T-helper 17 cell (primary cell): ENCODE measurements at regions not wholly inside any gene's neighbourhood (a gene's known extent, or its start where the extent isn't known, plus 50 kb on each side); places are given as distances from the start of the nearest gene placed in this dataset.

ENCODE experiments used
- ATAC-seq: fragments of 150-1000 bp; cut with Tn5 transposase; 2 replicates; pipeline ENCODE4 v1.10.0; 2021; ENCODE audit warnings: mild to moderate bottlenecking, moderate library complexity
- DNase-seq, 3 donors: peaks; one replicate each; pipeline versions ENCODE4 v3.0.0 to v3.0.0-alpha.2; 2020 to 2021
- H3K9me3 ChIP-seq: one replicate; pipeline ENCODE4 v1.7.0; 2013; ENCODE audit warnings: low read length, mild to moderate bottlenecking; ENCODE audit not compliant: control insufficient read depth, poor library complexity, severe bottlenecking
- H3K27ac Mint-ChIP-seq: one replicate; pipeline ENCODE4 v1.8.0; 2022; ENCODE audit warnings: mild to moderate bottlenecking, moderate library complexity, mixed read lengths
- H3K27me3 Mint-ChIP-seq: one replicate; pipeline ENCODE4 v1.8.0; 2022; ENCODE audit warnings: mixed read lengths
- H3K36me3 Mint-ChIP-seq: one replicate; pipeline ENCODE4 v1.8.0; 2022; ENCODE audit warnings: low read depth, mixed read lengths
- H3K4me1 Mint-ChIP-seq: one replicate; pipeline ENCODE4 v1.8.0; 2022; ENCODE audit warnings: mild to moderate bottlenecking, mixed read lengths
- H3K4me3 Mint-ChIP-seq: one replicate; pipeline ENCODE4 v1.8.0; 2022; ENCODE audit warnings: mild to moderate bottlenecking, moderate library complexity, mixed read lengths

DNA sequence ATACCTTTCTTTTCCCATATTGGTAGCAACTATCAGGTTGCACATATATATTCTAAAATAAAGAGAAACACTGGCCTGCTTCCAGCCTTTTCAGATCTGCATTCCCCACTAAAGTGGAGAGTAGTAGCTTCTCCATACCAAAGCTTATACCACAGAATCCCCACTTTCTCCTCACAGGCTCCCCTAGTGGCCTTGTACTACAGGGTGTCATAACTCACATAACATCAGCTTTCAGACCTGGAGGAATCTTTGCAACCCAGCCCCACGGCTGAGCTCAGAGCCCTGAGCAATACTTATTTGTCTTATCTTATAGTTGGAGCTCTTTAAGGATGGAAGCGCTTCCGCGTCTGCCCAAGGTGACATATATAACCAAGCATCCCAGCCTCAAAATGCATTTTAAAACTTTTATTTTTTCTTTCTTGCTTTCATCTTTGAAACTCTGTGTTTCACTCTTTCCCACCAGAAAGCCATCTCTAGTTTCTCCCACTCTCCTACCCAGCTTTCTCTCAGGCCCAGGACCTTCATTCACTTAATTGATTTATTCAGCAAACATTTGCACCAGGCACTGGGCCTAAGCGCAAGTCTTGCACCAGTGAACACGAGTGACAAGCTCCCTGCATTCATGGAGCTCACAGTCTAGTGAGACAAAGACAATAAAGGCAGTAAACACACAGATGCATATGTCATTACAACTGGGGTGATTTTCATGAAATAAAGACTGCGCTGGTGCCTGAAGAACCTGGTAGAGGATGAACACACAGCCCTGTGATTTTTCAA lies 254.7 kb downstream of the IPO8 start:
- Mint-ChIP-seq H3K27me3 (peaks cover 14% of the 10 kb centered on the region), H3K36me3 (no peaks in the 10 kb centered on the region), H3K27ac (no peak overlapping the region), H3K4me1 (no peaks in the 10 kb centered on the region), H3K4me3 (no peak overlapping the region)
- DNase-seq, result no peak
- H3K9me3 ChIP-seq, result no peaks in the 10 kb centered on the region
- ATAC-seq, result no peak

DNA sequence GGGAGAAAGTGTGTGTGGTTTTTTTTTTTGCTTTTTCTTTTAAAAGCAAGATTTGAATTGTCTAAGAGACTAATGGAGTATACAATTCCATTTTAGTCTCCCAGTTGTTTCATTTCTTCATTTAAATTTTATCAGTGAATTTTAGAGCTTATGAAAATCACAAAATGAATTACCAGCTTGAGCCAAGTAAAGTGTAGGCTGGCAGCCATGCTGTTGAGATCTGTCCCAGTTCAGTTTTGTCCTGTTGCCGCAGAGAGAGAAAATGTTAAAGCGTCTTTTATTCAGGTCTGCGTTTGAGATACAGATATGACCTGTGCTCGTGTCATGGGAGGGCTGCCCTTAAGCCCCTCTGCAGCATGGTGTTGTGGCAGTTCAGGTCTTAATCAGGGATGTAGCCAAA lies 256.5 kb downstream of the IPO8 start:
- DNase-seq (no peak), ATAC-seq (no peak)
- peaks cover 14% of the 10 kb centered on the region for H3K27me3 Mint-ChIP-seq
- no peak overlapping the region for H3K4me3 Mint-ChIP-seq
- no peaks in the 10 kb centered on the region for H3K4me1 Mint-ChIP-seq
- no peak overlapping the region for H3K27ac Mint-ChIP-seq
- H3K9me3 ChIP-seq, result no peaks in the 10 kb centered on the region
- no peaks in the 10 kb centered on the region for H3K36me3 Mint-ChIP-seq

DNA sequence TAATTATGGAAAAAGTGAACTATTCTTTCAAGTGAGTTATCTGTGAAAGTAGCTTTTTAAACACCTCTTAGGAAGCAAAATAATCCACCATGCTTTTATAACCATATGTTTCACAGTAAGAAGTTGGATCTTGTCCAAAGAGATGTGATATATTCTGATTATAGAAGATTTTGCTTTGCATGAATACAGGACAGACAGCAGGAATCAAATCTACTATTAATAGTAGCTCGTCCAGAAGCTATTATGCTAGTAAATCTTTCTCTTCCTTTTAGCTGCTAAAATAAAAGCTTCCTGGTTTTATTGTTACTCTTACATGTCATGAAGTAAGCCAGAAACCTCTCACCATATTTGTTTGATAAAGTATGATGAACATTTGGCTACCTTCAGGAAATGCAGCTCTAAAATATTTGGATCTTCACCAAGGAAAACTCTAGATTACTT lies 257.0 kb downstream of the IPO8 start:
- DNase-seq, result no peak

DNA sequence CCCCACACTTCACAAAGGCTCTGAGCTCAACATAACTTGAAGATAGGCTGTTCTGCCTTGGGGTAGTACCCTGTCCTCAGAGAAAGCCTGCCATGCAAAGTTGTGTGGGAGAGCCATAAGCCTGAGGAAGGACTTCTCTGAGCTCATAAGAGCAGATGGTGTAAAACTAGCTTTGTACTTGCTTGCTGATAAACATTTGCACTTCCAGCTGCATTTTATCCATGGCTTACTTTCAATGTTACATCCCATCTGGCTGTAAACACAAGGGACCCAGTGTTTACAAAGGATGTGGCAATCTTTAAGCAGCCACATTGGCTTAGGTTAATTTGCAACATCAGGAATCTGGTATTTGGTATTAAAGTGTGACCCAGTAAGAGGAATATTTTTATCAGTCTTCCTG lies 258.1 kb downstream of the IPO8 start:
- H3K4me3 Mint-ChIP-seq, result no peak overlapping the region
- H3K27me3 Mint-ChIP-seq, result peaks cover 14% of the 10 kb centered on the region
- H3K4me1 Mint-ChIP-seq, result no peaks in the 10 kb centered on the region
- H3K9me3 ChIP-seq, result no peaks in the 10 kb centered on the region
- no peak for DNase-seq
- no peaks in the 10 kb centered on the region for H3K36me3 Mint-ChIP-seq
- ATAC-seq, result no peak
- no peak overlapping the region for H3K27ac Mint-ChIP-seq

More for the DNA sequence above, 257.0 kb downstream of the IPO8 start:
- no peaks in the 10 kb centered on the region for H3K9me3 ChIP-seq
- H3K36me3 Mint-ChIP-seq, result no peaks in the 10 kb centered on the region
- peaks cover 14% of the 10 kb centered on the region for H3K27me3 Mint-ChIP-seq
- no peak overlapping the region for H3K4me3 Mint-ChIP-seq
- H3K4me1 Mint-ChIP-seq, result no peaks in the 10 kb centered on the region
- no peak overlapping the region for H3K27ac Mint-ChIP-seq
- no peak for ATAC-seq

DNA sequence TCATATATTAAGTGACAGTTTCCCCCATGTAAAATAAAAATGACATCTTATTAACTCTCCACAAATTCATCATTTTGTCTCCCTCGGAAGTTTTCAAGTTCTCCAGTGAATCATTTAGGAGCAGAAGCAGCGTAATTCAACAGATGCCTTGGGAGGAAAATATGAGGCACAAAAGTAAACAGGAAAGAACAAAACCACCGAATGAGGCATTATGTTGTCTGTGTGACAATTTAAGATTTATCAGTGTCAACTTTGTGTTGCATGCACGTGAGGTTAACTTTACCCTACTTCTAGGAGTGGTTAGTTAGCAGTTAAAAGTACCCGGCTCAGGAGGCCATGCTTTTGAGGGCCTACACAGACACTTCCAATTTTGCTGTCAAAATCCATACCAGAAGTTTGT lies 258.6 kb downstream of the IPO8 start:
- no peak for ATAC-seq
- DNase-seq, result no peak
- Mint-ChIP-seq H3K4me3 (no peak overlapping the region), H3K4me1 (no peaks in the 10 kb centered on the region), H3K27ac (no peak overlapping the region), H3K27me3 (peaks cover 14% of the 10 kb centered on the region), H3K36me3 (no peaks in the 10 kb centered on the region)
- H3K9me3 ChIP-seq, result no peaks in the 10 kb centered on the region

DNA sequence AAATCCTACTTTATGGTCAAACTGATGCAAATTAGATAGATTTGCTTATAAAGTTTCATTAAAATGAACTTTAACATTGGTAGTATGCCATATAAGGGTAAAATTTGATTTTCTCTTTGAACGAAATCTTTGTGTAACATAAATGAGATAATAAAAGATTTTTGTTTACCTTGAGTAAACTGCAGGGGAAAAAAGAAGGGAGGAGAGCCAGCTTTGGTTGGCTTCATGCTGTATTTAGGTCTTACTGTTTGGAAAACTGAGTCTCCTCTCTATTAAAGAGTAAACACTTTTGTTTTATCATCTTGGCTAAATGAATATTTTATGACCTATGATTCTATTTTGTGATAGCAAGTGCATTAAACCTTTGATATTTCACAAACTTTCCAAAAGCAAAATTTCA lies 267.6 kb downstream of the IPO8 start:
- ATAC-seq, result no peak
- Mint-ChIP-seq H3K27me3 (no peaks in the 10 kb centered on the region), H3K27ac (no peak overlapping the region), H3K36me3 (no peaks in the 10 kb centered on the region), H3K4me3 (no peak overlapping the region), H3K4me1 (no peaks in the 10 kb centered on the region)
- H3K9me3 ChIP-seq, result no peaks in the 10 kb centered on the region
- no peak for DNase-seq

DNA sequence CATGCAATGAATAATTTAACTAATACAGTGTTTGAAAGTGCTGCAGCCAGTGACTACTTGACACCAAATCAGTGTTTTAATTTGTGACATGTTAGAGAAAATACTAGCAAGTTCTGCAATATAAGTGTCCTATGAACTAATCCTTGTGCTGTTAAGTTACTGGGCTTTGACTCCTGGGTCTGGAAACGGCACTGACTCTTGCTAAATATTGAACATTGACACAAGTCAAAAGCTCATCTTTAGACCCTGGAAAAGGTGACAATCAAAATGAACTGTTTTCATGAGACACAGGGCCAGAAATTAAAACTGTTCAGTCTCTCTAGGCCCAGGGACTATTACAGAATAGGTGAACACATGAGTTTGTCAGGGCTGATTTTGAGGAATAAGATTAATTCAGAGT lies 268.1 kb downstream of the IPO8 start:
- Mint-ChIP-seq H3K27ac (no peak overlapping the region), H3K4me1 (no peaks in the 10 kb centered on the region), H3K4me3 (no peak overlapping the region), H3K27me3 (no peaks in the 10 kb centered on the region), H3K36me3 (no peaks in the 10 kb centered on the region)
- no peaks in the 10 kb centered on the region for H3K9me3 ChIP-seq
- ATAC-seq (no peak), DNase-seq (no peak)

DNA sequence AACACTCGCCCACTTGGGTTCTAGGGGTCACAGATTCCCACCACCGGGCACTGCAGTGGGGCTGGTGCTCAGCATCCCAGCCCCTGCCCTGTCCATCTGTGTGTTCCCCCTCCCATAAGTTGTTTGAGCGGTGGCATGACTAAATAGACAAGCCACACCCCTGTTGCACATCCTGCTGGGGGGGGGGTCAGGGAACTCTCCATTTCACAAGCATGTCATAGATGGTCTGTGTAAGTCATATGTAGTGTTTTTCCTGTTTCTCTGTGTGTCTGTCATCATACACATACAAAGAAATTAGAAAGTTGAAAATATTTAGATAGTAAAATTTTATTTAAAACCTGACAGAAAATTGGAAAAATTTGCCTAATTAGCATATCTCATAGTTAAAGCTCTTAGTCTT lies 270.2 kb downstream of the IPO8 start:
- no peaks in the 10 kb centered on the region for H3K4me1 Mint-ChIP-seq

DNA sequence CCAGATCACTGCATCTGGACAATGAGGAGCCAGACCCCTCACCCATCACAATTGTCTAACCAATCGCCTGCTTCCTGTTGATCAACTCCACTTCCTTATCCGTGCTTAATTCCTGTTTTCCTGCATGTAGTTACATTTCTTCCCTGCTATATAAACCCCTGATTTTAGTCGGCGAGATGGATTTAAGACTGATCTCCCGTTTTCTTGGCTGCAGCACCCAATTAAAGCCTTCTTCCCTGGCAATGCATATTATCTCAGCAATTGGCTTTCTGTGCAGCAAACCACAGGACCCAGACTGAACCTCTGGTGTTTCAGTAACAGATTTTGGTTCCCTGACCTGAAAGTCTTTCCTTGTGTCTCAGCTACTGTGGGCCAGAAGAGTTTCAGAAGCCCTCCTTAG lies 272.3 kb downstream of the IPO8 start:
- no peak for ATAC-seq
- no peak for DNase-seq
- no peak overlapping the region for H3K4me3 Mint-ChIP-seq
- no peaks in the 10 kb centered on the region for H3K4me1 Mint-ChIP-seq
- no peaks in the 10 kb centered on the region for H3K9me3 ChIP-seq
- H3K36me3 Mint-ChIP-seq, result no peaks in the 10 kb centered on the region
- H3K27me3 Mint-ChIP-seq, result no peaks in the 10 kb centered on the region
- no peak overlapping the region for H3K27ac Mint-ChIP-seq

More for the DNA sequence above, 270.2 kb downstream of the IPO8 start:
- ATAC-seq (no peak), DNase-seq (no peak)
- Mint-ChIP-seq H3K27ac (no peak overlapping the region), H3K27me3 (no peaks in the 10 kb centered on the region), H3K36me3 (no peaks in the 10 kb centered on the region), H3K4me3 (no peak overlapping the region)
- H3K9me3 ChIP-seq, result no peaks in the 10 kb centered on the region

DNA sequence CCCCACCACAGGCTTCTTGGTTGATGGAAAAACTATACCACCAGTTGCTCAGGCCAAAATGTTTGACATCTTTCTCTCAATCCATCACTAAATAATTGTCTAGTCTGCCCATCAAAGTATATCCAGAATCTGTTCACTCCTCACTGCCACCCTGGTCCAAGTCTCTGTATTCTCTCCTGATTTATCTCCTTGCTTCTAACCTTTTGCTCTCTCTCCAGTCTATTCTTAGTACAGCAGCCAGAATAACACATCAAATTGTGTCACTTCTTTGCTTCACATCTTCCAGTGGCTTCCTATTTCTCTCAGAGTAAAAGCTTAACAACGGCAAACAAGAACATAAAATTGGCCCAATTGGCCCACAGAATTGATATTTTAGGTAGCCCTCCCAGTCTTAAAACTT lies 272.8 kb downstream of the IPO8 start:
- DNase-seq (no peak), ATAC-seq (no peak)
- H3K36me3 Mint-ChIP-seq, result no peaks in the 10 kb centered on the region
- H3K9me3 ChIP-seq, result no peaks in the 10 kb centered on the region
- H3K4me1 Mint-ChIP-seq, result no peaks in the 10 kb centered on the region
- no peaks in the 10 kb centered on the region for H3K27me3 Mint-ChIP-seq
- no peak overlapping the region for H3K4me3 Mint-ChIP-seq
- no peak overlapping the region for H3K27ac Mint-ChIP-seq

DNA sequence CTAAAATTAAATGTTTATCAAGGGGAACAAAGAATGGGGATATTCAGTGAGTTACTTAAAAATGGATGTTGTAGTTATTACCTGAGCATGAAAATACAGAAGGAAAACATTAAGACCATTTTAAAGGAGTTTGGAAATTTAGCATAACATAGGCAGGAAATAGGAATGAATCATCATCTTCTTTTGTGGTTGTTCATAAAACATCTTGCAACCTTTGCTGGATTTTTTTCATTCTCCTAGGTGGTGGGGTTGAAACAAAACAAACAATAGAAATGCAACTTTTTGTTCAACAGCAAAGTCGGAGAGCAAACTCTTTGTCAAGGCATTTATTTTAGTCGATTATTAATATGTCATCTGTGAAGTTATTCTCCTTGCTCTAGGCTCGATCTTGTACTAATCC lies 275.1 kb downstream of the IPO8 start:
- Mint-ChIP-seq H3K4me3 (no peak overlapping the region), H3K27me3 (no peaks in the 10 kb centered on the region), H3K4me1 (no peaks in the 10 kb centered on the region), H3K36me3 (no peaks in the 10 kb centered on the region), H3K27ac (no peak overlapping the region)
- no peaks in the 10 kb centered on the region for H3K9me3 ChIP-seq
- ATAC-seq (no peak), DNase-seq (no peak)

DNA sequence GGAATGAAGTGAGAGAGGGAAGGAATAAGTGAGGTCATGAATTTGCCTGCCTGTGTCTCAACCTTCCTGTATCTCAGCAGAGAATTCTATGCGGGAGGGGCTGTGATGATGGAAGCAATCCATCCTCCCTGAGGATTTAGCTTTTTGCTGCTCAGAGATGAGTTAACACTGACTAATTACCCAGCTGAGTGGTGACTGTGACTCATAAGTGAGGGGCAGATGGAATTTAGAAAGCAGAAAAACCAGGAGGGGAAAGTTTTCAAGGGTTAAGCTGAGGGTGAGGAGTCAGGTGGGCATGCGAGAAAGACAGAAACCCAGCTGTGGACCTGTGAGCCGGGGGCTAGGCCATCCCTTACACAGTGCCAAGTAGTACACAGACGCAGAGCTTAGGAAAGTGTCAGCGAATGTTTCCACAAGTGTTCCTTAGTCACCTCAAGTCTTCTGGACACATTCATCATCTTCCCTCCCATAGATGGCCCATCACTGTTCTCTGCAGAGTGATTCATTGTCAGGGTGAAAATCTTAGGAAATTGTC lies 277.9 kb downstream of the IPO8 start:
- DNase-seq (no peak), ATAC-seq (no peak)
- Mint-ChIP-seq H3K36me3 (no peaks in the 10 kb centered on the region), H3K27ac (no peak overlapping the region), H3K4me3 (no peak overlapping the region), H3K4me1 (no peaks in the 10 kb centered on the region), H3K27me3 (no peaks in the 10 kb centered on the region)
- H3K9me3 ChIP-seq, result no peaks in the 10 kb centered on the region

DNA sequence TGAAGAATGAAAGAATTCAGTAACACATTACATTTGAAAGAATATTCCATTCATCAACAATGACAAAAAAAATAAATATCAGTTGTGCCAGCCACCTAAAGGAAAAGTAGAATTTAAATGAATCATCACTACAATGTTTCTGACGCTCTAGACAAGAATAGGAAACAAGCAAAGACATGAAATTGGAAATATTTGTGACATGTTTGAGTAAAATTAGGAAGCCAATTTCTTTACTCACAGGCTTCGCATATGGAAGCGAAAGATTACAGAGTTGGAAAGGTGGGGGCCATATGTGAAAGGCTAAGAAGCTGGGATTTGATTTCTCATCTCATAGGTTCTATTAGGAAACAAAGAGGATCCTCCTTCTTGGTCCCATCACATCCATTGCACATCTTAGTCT lies 279.0 kb downstream of the IPO8 start:
- no peak overlapping the region for H3K27ac Mint-ChIP-seq
- H3K4me3 Mint-ChIP-seq, result no peak overlapping the region
- H3K27me3 Mint-ChIP-seq, result no peaks in the 10 kb centered on the region
- ATAC-seq, result no peak
- H3K4me1 Mint-ChIP-seq, result no peaks in the 10 kb centered on the region
- DNase-seq, result no peak
- no peaks in the 10 kb centered on the region for H3K9me3 ChIP-seq
- no peaks in the 10 kb centered on the region for H3K36me3 Mint-ChIP-seq

DNA sequence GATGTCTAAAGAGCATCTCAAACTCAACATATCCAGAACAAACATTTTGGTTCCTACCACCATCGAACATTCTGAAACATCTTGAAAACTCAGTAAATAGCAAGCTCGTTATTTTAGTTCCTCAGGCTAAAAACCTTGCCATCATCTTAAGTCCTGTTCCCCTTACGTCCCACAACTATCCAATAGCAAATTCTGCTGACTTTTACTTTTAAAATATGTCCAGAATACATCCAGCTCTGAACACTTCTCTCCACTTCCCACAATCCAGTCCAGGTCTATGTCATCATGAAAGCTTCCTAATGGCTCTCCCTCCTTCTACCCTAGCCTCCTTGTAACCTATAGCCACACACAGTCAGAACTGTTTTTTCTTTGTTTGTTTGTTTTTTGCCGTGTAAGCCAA lies 279.9 kb downstream of the IPO8 start:
- H3K9me3 ChIP-seq, result no peaks in the 10 kb centered on the region
- no peak for DNase-seq
- Mint-ChIP-seq H3K27me3 (no peaks in the 10 kb centered on the region), H3K27ac (no peak overlapping the region), H3K4me3 (no peak overlapping the region), H3K36me3 (no peaks in the 10 kb centered on the region), H3K4me1 (no peaks in the 10 kb centered on the region)
- no peak for ATAC-seq
